HG02642 (cell line): ENCODE measurements at regions not wholly inside any gene's neighbourhood (a gene's known extent, or its start where the extent isn't known, plus 50 kb on each side); places are given as distances from the start of the nearest gene placed in this dataset.
"Not testable (repeated sequence)": the region's sequence is repeated elsewhere in the genome, so short reads cannot be mapped to it uniquely, and the experiment has no call there.

ENCODE experiments used
- ATAC-seq: cut with Tn5 transposase; IDR thresholded peaks from one replicate; pipeline ENCODE4 v1.9.1; 2021; ENCODE audit warnings: mild to moderate bottlenecking; ENCODE audit not compliant: unreplicated experiment, poor library complexity

DNA sequence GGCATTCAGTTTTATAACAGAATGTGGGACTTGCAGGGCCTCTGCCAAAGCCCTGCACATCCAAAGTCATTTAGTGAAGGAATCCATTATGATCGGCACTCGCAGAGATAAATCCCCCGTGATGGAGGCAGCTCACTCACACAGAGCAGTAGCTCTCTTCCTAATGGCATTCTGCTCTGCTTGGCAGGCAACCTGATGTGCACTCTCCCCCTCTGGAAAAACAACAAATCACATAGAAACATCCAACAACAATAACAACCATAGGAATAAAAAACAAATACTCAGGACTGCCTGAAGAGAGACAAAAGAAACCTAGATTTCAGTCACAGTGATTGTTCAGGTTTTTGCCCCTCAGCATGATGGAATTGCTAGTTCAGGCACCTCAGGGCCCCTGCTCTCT, 59.7 kb downstream of the NAA11 start:
- ATAC-seq: no peak

DNA sequence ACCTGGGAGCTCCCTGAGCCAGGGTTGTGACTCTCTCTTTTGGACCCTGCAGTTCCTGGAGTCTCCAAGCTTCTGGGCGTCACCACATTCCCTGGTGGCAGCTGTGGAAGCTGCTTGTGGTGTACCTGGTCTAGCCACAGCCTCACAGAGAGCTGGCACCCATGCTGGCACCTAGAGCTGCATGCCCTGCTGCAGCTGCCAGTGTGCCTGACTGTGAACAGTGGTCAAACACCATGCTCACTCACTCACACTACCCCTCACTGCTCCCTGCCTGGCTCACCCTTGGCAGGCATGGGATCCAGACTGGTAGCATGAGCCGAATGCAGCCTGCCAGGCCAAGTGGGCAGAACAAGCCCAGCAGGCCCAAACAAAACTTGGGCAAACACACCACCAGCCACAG, 66.6 kb downstream of the NAA11 start:
- no peak for ATAC-seq

DNA sequence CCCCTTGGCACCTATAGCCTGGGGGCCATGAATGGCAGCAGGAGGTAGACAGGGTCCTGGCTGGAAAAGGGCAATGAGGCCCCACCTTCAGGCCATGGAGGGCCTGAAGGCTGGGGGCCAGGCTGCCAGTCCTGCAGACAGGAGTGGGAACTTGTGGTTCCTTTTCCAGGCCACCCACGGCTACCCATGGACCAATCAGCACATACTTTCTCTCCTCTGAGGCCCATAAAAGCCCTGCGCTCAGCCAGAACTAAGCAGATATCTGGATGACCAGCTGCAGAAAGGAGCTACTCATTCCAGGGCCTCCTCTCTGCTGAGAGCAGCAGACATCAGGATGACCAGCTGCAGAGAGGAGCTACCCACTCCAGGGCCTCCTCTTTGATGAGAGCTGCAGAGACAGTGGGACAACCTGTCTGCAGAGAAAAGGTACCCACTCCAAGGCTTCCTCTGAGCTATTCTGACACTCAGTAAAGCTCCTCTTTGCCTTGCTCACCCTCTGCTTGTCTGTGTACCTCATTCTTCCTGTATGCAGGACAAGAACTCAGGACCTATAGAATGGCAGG, 67.2 kb downstream of the NAA11 start:
- ATAC-seq: no peak

DNA sequence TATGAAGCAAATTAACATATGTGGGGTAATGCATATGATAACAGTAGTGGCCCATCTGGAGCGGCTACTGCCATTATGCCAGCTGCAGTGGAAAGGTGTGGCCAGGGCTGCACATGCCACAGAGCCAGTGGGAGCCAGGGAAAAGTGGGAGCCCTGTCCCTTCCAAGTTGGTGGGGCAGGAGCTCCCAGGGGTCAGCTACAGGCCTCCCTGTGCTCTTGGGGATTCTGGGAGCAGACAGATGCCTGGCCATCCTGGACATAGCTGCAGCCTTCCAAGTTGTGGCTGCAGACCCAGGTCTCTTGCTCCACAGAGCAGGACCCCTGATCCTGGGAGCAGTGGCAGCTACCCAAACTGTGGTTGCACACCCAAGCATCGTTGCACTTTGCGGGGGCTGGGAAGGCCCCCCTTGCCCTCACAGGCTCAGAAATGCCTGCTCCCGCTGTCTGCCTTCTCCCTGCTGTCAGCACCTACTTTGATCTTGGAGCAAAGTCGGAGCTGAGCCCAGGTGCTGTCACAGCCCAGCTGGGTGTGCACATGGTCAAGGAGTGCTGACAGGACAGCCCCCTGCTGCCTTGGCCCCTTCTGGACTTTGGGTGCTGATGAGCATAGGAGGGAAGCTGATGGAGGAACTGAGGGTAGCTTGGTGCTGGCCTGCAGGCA, 67.8 kb downstream of the NAA11 start:
- no peak for ATAC-seq

DNA sequence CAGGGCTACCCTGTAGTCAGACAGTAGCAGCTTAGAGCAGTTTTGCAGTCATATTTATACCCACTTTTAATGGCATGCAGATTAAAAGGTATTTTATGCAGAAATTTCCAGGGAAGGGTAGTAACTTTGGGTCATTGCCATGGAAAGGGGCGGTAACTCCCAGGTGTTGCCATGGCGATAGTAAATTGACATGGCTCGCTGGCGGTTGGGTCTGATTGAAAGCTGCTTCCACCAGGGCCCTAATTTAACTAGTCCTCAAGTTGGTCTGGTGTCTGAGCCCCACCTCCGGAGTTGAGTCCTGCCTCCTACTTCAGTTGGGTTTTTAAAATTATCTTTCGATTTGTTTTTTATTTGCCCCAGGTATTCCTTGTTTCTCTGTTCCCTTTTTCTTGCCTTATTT, 70.1 kb downstream of the NAA11 start:
- ATAC-seq: no peak

DNA sequence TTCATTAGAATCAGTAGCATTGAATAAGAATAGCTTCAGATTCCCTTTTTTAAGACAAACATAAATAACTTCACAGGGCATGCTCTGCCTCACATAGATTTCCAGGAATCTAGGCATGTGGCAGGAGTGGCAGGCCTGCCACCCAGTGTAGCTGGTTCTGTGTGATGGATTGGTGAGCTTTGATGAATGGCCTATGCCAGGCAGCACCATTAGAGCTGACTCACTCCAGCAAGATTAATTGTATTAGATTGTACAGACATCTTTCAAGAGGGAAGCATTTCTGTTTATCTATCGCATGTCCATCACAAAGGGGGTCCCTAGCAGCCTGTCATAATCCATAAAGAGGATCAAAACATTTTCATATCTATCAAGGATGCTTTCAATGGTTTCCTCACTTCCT, 71.9 kb downstream of the NAA11 start:
- no peak for ATAC-seq

DNA sequence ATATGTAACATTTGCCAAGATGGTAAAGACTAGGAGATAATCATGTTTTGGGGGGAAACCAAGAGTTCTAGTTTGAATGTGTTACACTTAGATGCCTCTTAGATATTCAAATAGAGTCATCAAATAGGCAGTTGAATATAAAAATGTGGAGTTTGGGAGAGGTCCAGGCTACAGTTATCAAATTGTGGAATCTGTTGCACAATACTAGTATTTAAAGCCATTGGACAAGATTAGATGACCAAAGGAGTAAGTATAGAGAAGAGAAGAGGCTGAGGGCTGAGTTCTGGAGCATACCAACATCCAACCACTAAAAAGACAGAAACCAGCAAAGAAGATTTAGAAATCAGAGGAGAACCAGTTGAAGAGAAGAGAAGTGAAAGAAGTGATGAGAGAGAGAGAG, 72.7 kb downstream of the NAA11 start:
- no peak for ATAC-seq

DNA sequence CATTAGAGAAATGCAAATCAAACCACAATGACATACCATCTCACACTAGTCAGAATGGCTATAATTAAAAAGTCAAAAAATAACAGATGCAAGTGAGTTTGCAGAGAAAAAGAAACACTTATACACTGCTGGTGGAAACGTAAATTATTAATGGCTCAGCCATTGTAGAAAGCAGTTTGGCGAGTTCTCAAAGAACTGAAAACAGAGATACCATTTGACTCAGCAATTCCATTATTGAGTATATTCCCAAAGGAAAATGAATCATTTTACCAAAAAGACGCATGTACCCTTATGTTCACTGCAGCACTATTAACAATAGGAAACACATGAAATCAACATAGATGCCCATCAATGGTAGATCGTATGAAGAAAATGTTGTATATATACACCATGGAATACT, 75.0 kb downstream of the NAA11 start:
- no peak for ATAC-seq

DNA sequence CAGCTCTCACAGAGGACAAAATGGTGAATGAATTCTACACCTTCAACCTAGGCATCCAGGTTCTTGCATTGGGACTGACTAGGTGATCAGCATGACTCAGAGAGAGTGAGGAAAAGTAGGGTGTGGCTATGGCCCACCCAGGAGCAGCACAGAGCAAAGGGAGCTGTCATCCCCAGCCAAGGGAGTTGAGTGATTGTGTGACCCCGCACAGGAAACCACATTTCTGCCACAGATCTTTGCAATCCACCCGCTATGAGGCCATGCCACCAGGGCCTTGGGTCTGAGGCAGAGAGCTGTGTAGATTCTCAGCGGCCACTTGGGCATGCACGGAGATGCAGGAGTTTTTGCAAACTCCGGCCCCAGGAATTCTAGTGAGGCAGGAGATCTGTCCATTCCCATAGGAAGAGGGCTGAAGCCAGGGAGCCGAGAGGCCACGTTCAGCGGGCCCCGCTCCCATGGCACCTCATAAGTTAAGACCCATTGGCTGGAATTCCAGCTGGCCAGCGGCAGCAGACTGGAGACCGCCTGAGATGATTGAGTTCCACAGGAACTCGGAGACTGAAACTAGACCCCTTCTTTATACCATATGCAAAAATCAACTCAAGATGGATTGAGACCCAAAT, 75.9 kb downstream of the NAA11 start:
- ATAC-seq: no peak

DNA sequence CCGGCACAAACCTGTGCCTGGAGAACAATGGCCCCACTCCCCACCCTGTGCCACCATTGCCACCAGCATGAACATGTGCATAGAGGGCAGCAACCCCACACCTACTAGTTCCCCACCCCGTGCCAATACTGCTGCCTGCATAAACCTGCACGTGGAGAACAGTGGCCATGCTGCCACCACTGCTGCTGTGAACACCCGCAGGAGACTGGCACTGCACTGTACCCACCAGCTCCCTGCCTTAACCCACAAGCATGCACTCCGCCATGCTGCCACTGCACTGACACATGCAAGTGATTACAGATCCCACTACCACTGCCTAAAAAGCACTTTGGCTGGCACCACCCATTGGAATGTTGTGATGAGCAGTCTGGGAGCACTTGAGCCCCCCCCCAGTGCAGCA, 77.3 kb downstream of the NAA11 start:
- ATAC-seq: no peak

DNA sequence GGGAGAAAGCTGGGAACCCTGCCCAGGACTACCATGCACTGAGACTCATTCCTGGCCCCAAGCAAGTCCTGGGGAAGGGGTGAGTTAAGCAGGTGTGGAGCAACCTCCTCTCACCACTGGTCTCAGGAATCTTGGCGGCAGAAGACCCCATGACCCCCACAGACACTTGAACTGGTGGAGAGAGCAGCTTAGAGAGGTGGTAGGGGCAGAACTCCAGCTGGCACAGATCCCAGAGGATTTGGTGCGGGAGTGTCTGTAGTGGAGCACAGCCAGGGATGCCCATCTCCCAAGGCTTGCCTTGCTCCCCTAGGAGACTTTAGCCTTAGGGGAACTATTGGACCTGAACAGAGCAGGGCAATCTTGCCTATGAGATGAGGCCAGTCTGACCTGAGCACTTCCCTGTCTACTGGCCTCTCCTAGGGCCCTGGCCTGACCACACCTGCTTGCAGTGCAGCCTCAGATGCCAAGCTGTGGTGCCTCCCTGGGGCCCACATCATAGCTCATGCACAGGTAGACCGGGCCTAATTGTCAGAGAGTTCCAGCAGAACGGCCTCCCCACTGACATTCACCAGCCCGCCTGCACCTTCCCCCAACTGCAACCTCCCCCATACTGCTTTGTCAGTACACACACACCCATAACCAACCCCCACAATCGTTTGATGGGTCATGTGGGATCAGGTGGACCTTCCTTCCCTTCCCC, 78.0 kb downstream of the NAA11 start:
- ATAC-seq: no peak

DNA sequence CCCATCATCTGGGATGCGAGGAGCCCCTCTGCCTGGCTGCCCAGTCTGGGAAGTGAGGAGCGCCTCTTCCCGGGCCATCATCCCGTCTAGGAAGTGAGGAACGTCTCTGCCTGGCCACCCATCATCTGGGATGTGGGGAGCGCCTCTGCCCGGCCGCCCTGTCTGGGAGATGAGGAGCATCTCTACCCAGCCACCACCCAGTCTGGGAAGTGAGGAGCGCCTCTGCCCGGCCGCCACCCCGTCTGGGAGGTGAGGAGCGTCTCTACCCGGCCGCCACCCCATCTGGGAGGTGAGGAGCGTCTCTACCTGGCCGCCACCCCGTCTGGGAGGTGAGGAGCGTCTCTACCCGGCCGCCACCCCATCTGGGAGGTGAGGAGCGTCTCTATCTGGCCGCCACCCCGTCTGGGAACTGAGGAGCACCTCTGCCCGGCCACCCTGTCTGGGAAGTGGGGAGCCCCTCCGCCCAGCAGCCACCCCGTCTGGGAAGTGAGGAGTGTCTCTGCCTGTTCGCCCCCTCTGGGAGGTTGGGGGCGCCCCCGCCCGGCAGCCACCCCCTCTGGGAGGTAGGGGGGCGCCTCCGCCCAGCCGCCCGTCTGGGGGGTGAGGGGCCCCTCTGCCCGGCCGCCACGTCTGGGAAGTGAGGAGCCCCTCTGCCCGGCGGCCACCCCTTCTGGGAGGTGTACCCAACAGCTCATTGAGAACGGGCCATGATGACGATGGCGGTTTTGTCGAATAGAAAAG, 80.5 kb downstream of the NAA11 start:
- not testable (repeated sequence) for ATAC-seq

DNA sequence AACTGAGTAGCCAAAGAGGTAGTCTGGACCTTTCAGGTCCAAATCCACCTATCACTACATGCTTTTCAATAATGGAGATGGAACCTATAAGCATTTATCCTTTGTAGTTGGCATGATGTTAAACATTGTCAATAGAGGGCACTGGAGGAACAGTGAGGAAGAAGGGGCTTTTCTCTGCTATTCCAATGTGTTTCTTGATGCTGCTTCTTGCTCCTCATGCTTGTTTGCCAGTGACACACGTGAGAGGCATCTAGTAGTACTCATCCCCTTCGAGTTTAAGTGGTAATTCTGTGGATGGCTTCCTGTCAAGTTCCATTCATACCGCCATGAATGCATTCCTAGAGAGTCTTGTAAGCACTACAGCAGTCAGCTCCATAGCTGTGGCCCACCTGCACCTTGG, 84.0 kb downstream of the NAA11 start:
- no peak for ATAC-seq

DNA sequence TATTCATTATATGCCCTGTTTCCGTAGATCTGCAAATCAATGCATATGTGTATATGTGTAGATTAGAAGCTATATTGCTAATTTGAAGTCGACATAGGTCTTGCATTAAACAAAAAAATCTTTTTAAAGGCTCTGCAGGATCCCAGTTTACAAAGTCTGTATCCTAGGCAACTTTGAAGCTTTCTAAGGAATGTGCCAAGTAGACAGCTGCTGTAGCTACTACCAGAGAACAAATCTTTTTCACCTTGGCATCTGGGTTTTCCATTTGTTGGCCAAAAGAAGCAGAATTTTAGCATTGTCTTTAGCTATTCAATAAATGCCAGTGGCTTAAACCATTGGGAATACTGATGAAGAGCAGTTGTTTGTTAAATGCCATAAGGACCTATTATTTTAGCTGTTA, 88.0 kb downstream of the NAA11 start:
- ATAC-seq: no peak

DNA sequence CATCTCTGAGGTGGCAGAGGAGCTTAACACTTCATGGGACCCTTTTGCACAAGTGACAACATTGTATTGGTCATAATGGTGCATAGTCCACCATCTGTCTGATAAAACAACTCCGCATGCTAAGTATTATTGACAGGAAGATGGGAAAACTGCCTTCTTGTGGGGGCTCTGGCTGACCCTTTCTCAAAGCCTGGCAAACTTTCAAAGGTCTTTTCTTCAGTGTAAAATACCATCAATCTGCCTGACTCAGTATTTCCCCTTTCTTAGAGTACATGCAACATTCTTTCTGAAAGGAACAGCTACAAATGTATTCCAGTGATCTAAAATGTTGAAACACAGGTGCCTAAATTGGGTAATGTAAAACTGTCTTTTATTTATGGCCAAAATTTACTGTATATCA, 89.1 kb downstream of the NAA11 start:
- no peak for ATAC-seq

DNA sequence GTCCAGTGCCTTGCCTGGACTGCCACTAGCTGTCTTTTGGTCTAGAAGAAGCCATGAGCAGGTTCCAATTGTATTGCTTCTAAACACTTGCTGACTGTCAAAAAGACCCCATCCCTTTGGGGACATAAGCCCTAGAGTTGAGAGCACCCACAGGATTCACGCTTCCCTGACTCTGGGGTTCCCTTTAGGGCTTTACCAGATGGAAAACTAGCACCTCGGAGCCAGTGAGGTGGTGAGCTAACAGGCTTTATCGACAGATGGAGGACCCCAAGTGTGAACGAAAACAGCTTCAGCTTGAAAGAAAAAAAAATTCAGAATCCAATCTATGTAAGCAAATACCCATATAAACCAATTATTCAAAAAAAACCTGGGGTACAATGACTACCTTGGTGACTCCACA, 90.8 kb downstream of the NAA11 start:
- no peak for ATAC-seq

DNA sequence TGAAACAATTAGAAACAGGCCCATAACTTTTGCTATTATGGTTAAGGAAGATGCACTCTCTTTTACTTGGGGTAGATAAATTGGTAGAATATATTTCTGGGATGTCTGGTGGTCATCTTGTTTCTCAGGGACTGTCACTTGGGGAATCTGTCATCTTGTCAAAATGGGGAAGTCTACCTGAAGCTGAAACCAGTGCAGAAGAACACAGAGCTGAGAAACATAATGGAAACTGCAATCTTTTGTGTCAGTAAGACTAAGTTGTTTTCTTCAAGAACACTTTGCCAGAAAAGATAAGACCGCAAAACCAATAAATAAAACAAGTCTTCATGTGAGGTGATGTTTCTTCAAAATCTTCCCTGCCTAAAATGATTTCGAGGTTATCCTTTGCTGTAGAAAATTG, 92.0 kb downstream of the NAA11 start:
- ATAC-seq: no peak

DNA sequence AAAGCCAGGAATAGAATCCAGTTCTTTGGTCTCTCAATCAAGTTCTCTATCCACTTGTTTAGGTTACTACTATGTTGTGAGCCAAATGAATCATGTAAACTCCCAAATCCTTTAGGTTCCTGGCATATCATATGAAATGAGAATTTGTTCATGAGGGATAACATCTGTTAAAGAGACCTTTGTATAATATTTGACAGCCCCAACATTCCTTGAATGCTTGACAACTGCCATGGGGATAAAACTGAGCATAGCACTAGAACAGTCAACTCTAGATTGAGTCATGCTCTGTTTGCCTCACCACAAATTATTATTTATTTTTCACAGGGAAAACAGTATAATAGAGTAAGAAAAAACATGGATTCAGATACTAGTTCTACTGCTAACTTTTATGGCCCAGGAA, 93.3 kb downstream of the NAA11 start:
- ATAC-seq: no peak

DNA sequence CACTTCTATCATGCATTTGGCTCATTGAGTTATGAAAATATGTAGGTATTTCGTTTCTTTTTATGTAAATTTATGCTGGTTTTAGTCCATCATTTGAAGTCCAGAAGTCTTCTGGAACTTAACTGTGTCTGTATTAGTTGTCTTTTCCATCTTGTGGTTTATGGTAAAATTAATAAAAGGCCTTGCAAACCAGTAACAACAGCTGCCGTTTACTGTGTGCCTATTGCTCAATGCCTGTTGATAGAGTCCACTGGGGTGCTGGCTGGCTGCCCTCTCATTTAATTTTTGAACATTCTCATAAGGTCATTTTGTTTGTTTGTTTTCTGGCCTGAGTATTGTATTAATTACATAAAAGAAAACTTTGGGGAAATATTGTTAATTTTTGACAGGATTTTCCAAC, 98.0 kb downstream of the NAA11 start:
- ATAC-seq: no peak

DNA sequence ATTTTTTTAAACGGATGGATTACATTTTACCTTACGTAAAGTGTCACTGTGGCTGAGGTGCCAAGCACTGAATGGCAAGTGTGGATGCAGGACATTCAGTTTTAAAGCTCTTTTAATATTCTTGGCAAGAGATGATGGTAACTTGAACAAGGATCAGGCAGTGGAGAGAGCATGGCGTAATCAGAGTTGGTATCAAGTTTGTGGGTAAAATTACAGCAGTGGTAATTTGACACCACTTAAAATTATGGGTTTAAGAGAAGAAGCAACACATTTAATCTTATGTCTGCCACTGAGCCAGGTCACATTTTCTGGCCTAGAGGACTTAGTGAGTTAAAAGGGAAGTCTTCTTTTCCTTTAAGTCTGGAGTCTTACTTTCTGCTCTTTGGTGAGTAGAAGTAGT, 100.5 kb downstream of the NAA11 start:
- no peak for ATAC-seq

DNA sequence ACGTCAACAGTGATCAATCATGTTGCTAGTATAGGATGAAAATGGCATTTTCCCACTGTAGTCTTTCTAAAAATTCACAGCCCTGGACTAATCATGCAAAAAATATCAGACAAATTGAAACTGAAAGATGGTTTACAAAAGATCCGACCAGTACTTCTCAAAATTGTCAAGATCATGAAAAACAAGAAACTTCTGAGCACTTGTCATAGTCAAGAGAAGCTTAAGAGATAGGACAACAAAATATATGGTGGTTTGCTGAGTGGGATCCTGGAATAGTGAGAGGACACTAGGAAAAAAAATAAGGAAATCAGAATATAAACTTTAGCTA, 101.1 kb downstream of the NAA11 start:
- no peak for ATAC-seq
